ENCODE measurements at regions not wholly inside any gene's neighbourhood (a gene's known extent, or its start where the extent isn't known, plus 50 kb on each side); places are given as distances from the start of the nearest gene placed in this dataset.

GRCh38 chrX:140389331-140389730 lies 115.5 kb downstream of the SOX3 start:
- Histone ChIP-seq H3K4me1 (ENCODE audit: control insufficient read depth in 1 of 2, insufficient read depth in 2 of 2, low read length in 2 of 2) (no peaks in the 10 kb centered on the region), H3K36me3 (ENCODE audit: control insufficient read depth in 1 of 2, insufficient read depth in 2 of 2, low read length in 2 of 2) (no peaks in the 10 kb centered on the region), H4K91ac (ENCODE audit: low read depth, low read length) (no peak overlapping the region), H2AK5ac (ENCODE audit: low read length) (no peak overlapping the region), H3K9ac (ENCODE audit: low read length) (no peak overlapping the region), H2BK12ac (ENCODE audit: low read length) (no peak overlapping the region), H2AFZ (ENCODE audit: insufficient read depth, low read length, poor library complexity) (no peak overlapping the region), H3K27ac (ENCODE audit: low read depth, low read length) (no peak overlapping the region), H3K4ac (ENCODE audit: low read depth, low read length) (no peak overlapping the region), H2BK120ac (ENCODE audit: insufficient read depth, low read length, poor library complexity) (no peak overlapping the region), H3K4me3 (ENCODE audit: low read depth, low read length) (no peak overlapping the region), H3K9me3 (ENCODE audit: insufficient read depth, low read depth, low read length) (no peaks in the 10 kb centered on the region), H4K8ac (ENCODE audit: low read depth, low read length) (no peak overlapping the region), H3K4me2 (ENCODE audit: low read length) (no peak overlapping the region), H3K79me1 (ENCODE audit: low read length) (no peaks in the 10 kb centered on the region), H3K23ac (ENCODE audit: low read length) (no peak overlapping the region), H2BK5ac (ENCODE audit: low read depth, low read length, poor library complexity) (no peak overlapping the region), H3K18ac (ENCODE audit: low read length) (no peak overlapping the region), H3K27me3 (ENCODE audit: insufficient read depth, low read length) (no peaks in the 10 kb centered on the region), H3K79me2 (ENCODE audit: control insufficient read depth, insufficient read depth, low read length, poor library complexity) (no peaks in the 10 kb centered on the region), H3K14ac (ENCODE audit: low read length) (no peak overlapping the region), H4K12ac (ENCODE audit: low read depth, low read length) (no peak overlapping the region)
- WGBS (ENCODE audit: extremely low coverage, insufficient coverage, insufficient read length) = no CpG with 5 or more reads among the region's 3 CpGs
- no peak for DNase-seq

DNA sequence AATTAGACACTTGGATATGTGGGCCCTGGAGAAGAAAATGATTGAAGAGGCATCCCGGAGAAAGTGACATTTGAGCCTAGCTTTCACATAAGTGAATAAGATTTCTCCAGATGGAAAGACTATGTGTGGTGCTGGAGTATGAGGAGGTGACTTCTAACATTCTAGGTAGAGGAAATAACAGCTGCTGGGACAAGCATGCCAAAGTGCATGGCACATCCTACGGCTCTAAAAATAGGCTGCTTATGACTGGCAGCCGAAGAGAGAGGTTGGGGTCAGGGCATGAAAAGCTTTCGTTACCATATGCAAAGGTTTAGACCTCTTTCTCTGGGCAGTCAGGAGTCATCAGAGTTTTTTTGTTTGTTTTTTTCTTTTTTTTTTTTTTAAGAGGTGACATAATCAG lies 142.0 kb downstream of the SOX3 start:
- Histone ChIP-seq H4K8ac (ENCODE audit: low read depth, low read length) (no peak overlapping the region), H2AFZ (ENCODE audit: insufficient read depth, low read length, poor library complexity) (no peak overlapping the region), H3K23ac (ENCODE audit: low read length) (no peak overlapping the region), H3K27me3 (ENCODE audit: insufficient read depth, low read length) (no peaks in the 10 kb centered on the region), H2BK120ac (ENCODE audit: insufficient read depth, low read length, poor library complexity) (no peak overlapping the region), H3K27ac (ENCODE audit: low read depth, low read length) (no peak overlapping the region), H3K4me1 (ENCODE audit: control insufficient read depth in 1 of 2, insufficient read depth in 2 of 2, low read length in 2 of 2) (no peaks in the 10 kb centered on the region), H3K14ac (ENCODE audit: low read length) (no peak overlapping the region), H3K9me3 (ENCODE audit: insufficient read depth, low read depth, low read length) (no peaks in the 10 kb centered on the region), H3K18ac (ENCODE audit: low read length) (no peak overlapping the region), H3K4me2 (ENCODE audit: low read length) (no peak overlapping the region), H3K9ac (ENCODE audit: low read length) (no peak overlapping the region), H3K36me3 (ENCODE audit: control insufficient read depth in 1 of 2, insufficient read depth in 2 of 2, low read length in 2 of 2) (no peaks in the 10 kb centered on the region), H2BK5ac (ENCODE audit: low read depth, low read length, poor library complexity) (no peak overlapping the region), H3K4me3 (ENCODE audit: low read depth, low read length) (no peak overlapping the region), H3K4ac (ENCODE audit: low read depth, low read length) (no peak overlapping the region), H4K91ac (ENCODE audit: low read depth, low read length) (no peak overlapping the region), H3K79me1 (ENCODE audit: low read length) (no peaks in the 10 kb centered on the region), H2AK5ac (ENCODE audit: low read length) (no peak overlapping the region), H3K79me2 (ENCODE audit: control insufficient read depth, insufficient read depth, low read length, poor library complexity) (no peaks in the 10 kb centered on the region), H4K12ac (ENCODE audit: low read depth, low read length) (no peak overlapping the region), H2BK12ac (ENCODE audit: low read length) (no peak overlapping the region)
- no peak for DNase-seq
- WGBS (ENCODE audit: extremely low coverage, insufficient coverage, insufficient read length) = no CpG with 5 or more reads among the region's 4 CpGs

DNA sequence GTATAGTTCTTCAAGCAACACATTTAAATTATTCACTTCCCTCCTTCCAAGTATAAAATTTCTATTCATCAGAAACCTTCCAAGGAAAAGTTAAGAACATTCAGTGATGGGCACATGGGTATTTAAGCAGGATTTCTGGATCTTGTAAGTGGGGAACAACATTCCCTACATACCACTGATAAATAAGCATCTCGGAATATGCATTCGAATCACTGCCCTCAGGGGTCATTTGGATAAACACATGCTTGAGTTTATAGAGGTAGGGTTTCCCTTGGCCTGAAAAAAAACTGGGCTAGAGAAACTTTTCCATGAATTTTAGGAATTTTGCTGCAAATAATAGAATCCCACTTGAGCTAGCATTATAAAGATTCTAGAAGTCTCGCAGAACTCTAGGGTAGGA lies 143.9 kb downstream of the SOX3 start:
- no peaks in the 10 kb centered on the region for H3K79me1 ChIP-seq (ENCODE audit: low read length)
- no peak for DNase-seq
- H3K27ac ChIP-seq (ENCODE audit: low read depth, low read length) = no peak overlapping the region
- H3K4me1 ChIP-seq (ENCODE audit: control insufficient read depth in 1 of 2, insufficient read depth in 2 of 2, low read length in 2 of 2) = no peaks in the 10 kb centered on the region
- no peak overlapping the region for H3K14ac ChIP-seq (ENCODE audit: low read length)
- no peak overlapping the region for H2BK12ac ChIP-seq (ENCODE audit: low read length)
- no peak overlapping the region for H3K18ac ChIP-seq (ENCODE audit: low read length)
- H3K79me2 ChIP-seq (ENCODE audit: control insufficient read depth, insufficient read depth, low read length, poor library complexity) = no peaks in the 10 kb centered on the region
- H2AK5ac ChIP-seq (ENCODE audit: low read length) = no peak overlapping the region
- H3K23ac ChIP-seq (ENCODE audit: low read length) = no peak overlapping the region
- H3K4me3 ChIP-seq (ENCODE audit: low read depth, low read length) = no peak overlapping the region
- no peak overlapping the region for H4K8ac ChIP-seq (ENCODE audit: low read depth, low read length)
- H2AFZ ChIP-seq (ENCODE audit: insufficient read depth, low read length, poor library complexity) = no peak overlapping the region
- H3K27me3 ChIP-seq (ENCODE audit: insufficient read depth, low read length) = no peaks in the 10 kb centered on the region
- H2BK5ac ChIP-seq (ENCODE audit: low read depth, low read length, poor library complexity) = no peak overlapping the region
- H3K36me3 ChIP-seq (ENCODE audit: control insufficient read depth in 1 of 2, insufficient read depth in 2 of 2, low read length in 2 of 2) = no peaks in the 10 kb centered on the region
- no peak overlapping the region for H4K91ac ChIP-seq (ENCODE audit: low read depth, low read length)
- WGBS (ENCODE audit: extremely low coverage, insufficient coverage, insufficient read length) = no CpG with 5 or more reads among the region's 3 CpGs
- H3K9ac ChIP-seq (ENCODE audit: low read length) = no peak overlapping the region
- no peak overlapping the region for H2BK120ac ChIP-seq (ENCODE audit: insufficient read depth, low read length, poor library complexity)
- H3K4me2 ChIP-seq (ENCODE audit: low read length) = no peak overlapping the region
- H3K9me3 ChIP-seq (ENCODE audit: insufficient read depth, low read depth, low read length) = no peaks in the 10 kb centered on the region
- no peak overlapping the region for H4K12ac ChIP-seq (ENCODE audit: low read depth, low read length)
- H3K4ac ChIP-seq (ENCODE audit: low read depth, low read length) = no peak overlapping the region

DNA sequence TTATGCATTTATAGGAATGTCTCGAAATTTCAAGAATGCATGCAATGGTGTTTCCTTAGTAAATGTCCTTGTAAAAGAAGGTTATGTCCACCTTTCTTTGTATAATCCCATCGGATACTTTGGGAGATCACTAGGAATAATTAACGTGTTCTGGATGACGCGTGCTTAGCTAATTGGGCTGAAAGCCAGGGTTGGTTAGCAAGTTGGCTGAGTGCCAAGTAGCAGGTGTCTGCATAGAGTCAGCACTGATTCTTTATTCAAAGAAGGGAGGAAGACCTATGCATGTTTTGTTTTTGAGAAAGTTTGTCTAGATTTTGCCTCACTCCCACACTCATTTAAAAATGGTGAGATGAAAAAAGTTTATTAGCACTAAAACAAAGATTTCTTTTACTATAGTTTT lies 144.6 kb downstream of the SOX3 start:
- Histone ChIP-seq H3K27me3 (ENCODE audit: insufficient read depth, low read length) (no peaks in the 10 kb centered on the region), H4K8ac (ENCODE audit: low read depth, low read length) (no peak overlapping the region), H3K4ac (ENCODE audit: low read depth, low read length) (no peak overlapping the region), H3K23ac (ENCODE audit: low read length) (no peak overlapping the region), H3K4me1 (ENCODE audit: control insufficient read depth in 1 of 2, insufficient read depth in 2 of 2, low read length in 2 of 2) (no peaks in the 10 kb centered on the region), H3K79me2 (ENCODE audit: control insufficient read depth, insufficient read depth, low read length, poor library complexity) (no peaks in the 10 kb centered on the region), H3K27ac (ENCODE audit: low read depth, low read length) (no peak overlapping the region), H3K4me3 (ENCODE audit: low read depth, low read length) (no peak overlapping the region), H4K91ac (ENCODE audit: low read depth, low read length) (no peak overlapping the region), H3K9me3 (ENCODE audit: insufficient read depth, low read depth, low read length) (no peaks in the 10 kb centered on the region), H3K79me1 (ENCODE audit: low read length) (no peaks in the 10 kb centered on the region), H2BK120ac (ENCODE audit: insufficient read depth, low read length, poor library complexity) (no peak overlapping the region), H3K4me2 (ENCODE audit: low read length) (no peak overlapping the region), H3K36me3 (ENCODE audit: control insufficient read depth in 1 of 2, insufficient read depth in 2 of 2, low read length in 2 of 2) (no peaks in the 10 kb centered on the region), H2AK5ac (ENCODE audit: low read length) (no peak overlapping the region), H3K14ac (ENCODE audit: low read length) (no peak overlapping the region), H4K12ac (ENCODE audit: low read depth, low read length) (no peak overlapping the region), H3K18ac (ENCODE audit: low read length) (no peak overlapping the region), H2AFZ (ENCODE audit: insufficient read depth, low read length, poor library complexity) (no peak overlapping the region), H2BK5ac (ENCODE audit: low read depth, low read length, poor library complexity) (no peak overlapping the region), H3K9ac (ENCODE audit: low read length) (no peak overlapping the region), H2BK12ac (ENCODE audit: low read length) (no peak overlapping the region)
- DNase-seq = no peak
- WGBS (ENCODE audit: extremely low coverage, insufficient coverage, insufficient read length) = no CpG with 5 or more reads among the region's 5 CpGs

Data from trophoblast cell (in vitro differentiated cells and primary cell).